Lower lobe of right lung (tissue), 2 donors: ENCODE measurements at regions not wholly inside any gene's neighbourhood (a gene's known extent, or its start where the extent isn't known, plus 50 kb on each side); places are given as distances from the start of the nearest gene placed in this dataset.

Experiments used
- ATAC-seq, 2 donors: fragments of 200-7000 bp; cut with Tn5 transposase; one replicate each; pipeline ENCODE4 v1.9.1; 2020 to 2022; ENCODE audit warnings: mild to moderate bottlenecking in 2 of 2, moderate library complexity in 2 of 2
- DNase-seq: peaks from one replicate; pipeline ENCODE4 v3.0.0-alpha.2; 2020
- H3K27ac ChIP-seq: fragments of 200-600 bp; one replicate; pipeline ENCODE4 v1.8.0; 2022
- H3K27me3 ChIP-seq: fragments of 200-600 bp; one replicate; pipeline ENCODE4 v1.8.0; 2022; ENCODE audit warnings: low read depth
- H3K36me3 ChIP-seq: fragments of 200-600 bp; one replicate; pipeline ENCODE4 v1.8.0; 2022; ENCODE audit warnings: mild to moderate bottlenecking
- H3K4me1 ChIP-seq: fragments of 200-600 bp; one replicate; pipeline ENCODE4 v1.8.0; 2022
- H3K4me3 ChIP-seq: fragments of 200-600 bp; one replicate; pipeline ENCODE4 v1.8.0; 2022; ENCODE audit warnings: mild to moderate bottlenecking
- H3K9me3 ChIP-seq: fragments of 200-600 bp; one replicate; pipeline ENCODE4 v1.8.0; 2022
- CTCF ChIP-seq: fragments of 200-600 bp; IDR thresholded peaks from one replicate; pipeline ENCODE4 v1.8.0; 2022; ENCODE audit warnings: antibody characterized with exemption, mild to moderate bottlenecking
- intact Hi-C: fragments of 100-400 bp; cut with DNase I; formaldehyde crosslinking; loops from one replicate; pipeline ENCODE4 v1.11.0; 2022
- donor health status: DM: no; HTN: yes; CAD: no; lungs with severe emphysema.

- Histone ChIP-seq H3K4me1 (no peaks in the 10 kb centered on the region), H3K36me3 (no peaks in the 10 kb centered on the region), H3K4me3 (no peak overlapping the region), H3K27me3 (no peaks in the 10 kb centered on the region), H3K27ac (no peak overlapping the region), H3K9me3 (peaks cover 17% of the 10 kb centered on the region)
- DNase-seq (no peak), ATAC-seq (no peak)
- intact Hi-C loops = no loop called here
- no peak for TF ChIP-seq CTCF
Observed at GRCh38 chr6:924661-925060, 231.7 kb upstream of the EXOC2 start.

GRCh38 chr6:921400-921799 is 228.5 kb upstream of the EXOC2 start:
- Histone ChIP-seq H3K36me3 (no peaks in the 10 kb centered on the region), H3K9me3 (peaks cover 17% of the 10 kb centered on the region), H3K4me1 (no peaks in the 10 kb centered on the region), H3K27me3 (no peaks in the 10 kb centered on the region), H3K4me3 (no peak overlapping the region), H3K27ac (no peak overlapping the region)
- TF ChIP-seq CTCF = no peak
- DNase-seq (no peak), ATAC-seq (no peak)
- intact Hi-C loops = no loop called here

- peaks cover 17% of the 10 kb centered on the region for H3K9me3 ChIP-seq
- TF ChIP-seq CTCF = no peak
- H3K27ac ChIP-seq = no peak overlapping the region
- H3K4me1 ChIP-seq = no peaks in the 10 kb centered on the region
- DNase-seq (no peak), ATAC-seq (no peak)
- no peaks in the 10 kb centered on the region for H3K36me3 ChIP-seq
- intact Hi-C loops = no loop called here
- no peaks in the 10 kb centered on the region for H3K27me3 ChIP-seq
- no peak overlapping the region for H3K4me3 ChIP-seq
Observed at GRCh38 chr6:920512-920911, 227.6 kb upstream of the EXOC2 start.

- H3K27ac ChIP-seq = no peak overlapping the region
- H3K4me1 ChIP-seq = no peaks in the 10 kb centered on the region
- no peak for DNase-seq
- intact Hi-C loops = no loop called here
- H3K36me3 ChIP-seq = no peaks in the 10 kb centered on the region
- no peak for TF ChIP-seq CTCF
- no peak overlapping the region for H3K4me3 ChIP-seq
- H3K9me3 ChIP-seq = peaks cover 17% of the 10 kb centered on the region
- no peaks in the 10 kb centered on the region for H3K27me3 ChIP-seq
- no peak for ATAC-seq
Observed at GRCh38 chr6:919500-919899, 226.6 kb upstream of the EXOC2 start.

- no peak for ATAC-seq
- intact Hi-C loops = no loop called here
- TF ChIP-seq CTCF = no peak
- H3K36me3 ChIP-seq = no peaks in the 10 kb centered on the region
- no peaks in the 10 kb centered on the region for H3K27me3 ChIP-seq
- H3K4me3 ChIP-seq = no peak overlapping the region
- peaks cover 17% of the 10 kb centered on the region for H3K9me3 ChIP-seq
- no peaks in the 10 kb centered on the region for H3K4me1 ChIP-seq
- H3K27ac ChIP-seq = no peak overlapping the region
- DNase-seq = no peak
Observed at GRCh38 chr6:917939-918338, 225.0 kb upstream of the EXOC2 start.

- Histone ChIP-seq H3K4me1 (no peaks in the 10 kb centered on the region), H3K27ac (no peak overlapping the region), H3K4me3 (no peak overlapping the region), H3K9me3 (peaks cover 16% of the 10 kb centered on the region), H3K27me3 (no peaks in the 10 kb centered on the region), H3K36me3 (no peaks in the 10 kb centered on the region)
- ATAC-seq (no peak), DNase-seq (no peak)
- intact Hi-C loops = no loop called here
- no peak for TF ChIP-seq CTCF
Observed at GRCh38 chr6:917296-917695, 224.4 kb upstream of the EXOC2 start.
